DOHH2 (cell line): ENCODE measurements at regions not wholly inside any gene's neighbourhood (a gene's known extent, or its start where the extent isn't known, plus 50 kb on each side); places are given as distances from the start of the nearest gene placed in this dataset.

Experiments
- CTCF ChIP-seq: fragments of 200-600 bp; sonication (generic); IDR thresholded peaks from one replicate; pipeline ENCODE4 v1.5.1; 2014; ENCODE audit warnings: antibody characterized with exemption, mild to moderate bottlenecking, low read depth, low read length; ENCODE audit not compliant: poor library complexity, severe bottlenecking
- EZH2phosphoT487 ChIP-seq: fragments of 200-600 bp; sonication (generic); IDR thresholded peaks from 2 replicates; pipeline ENCODE4 v1.6.1; 2017; ENCODE audit warnings: borderline replicate concordance, mild to moderate bottlenecking, antibody characterized with exemption, low read length, moderate library complexity, mixed read lengths

- no peak for TF ChIP-seq CTCF
- TF ChIP-seq EZH2phosphoT487 = no peak
Measured at GRCh38 chr5:167908606-167909005, 382.8 kb upstream of the WWC1 start.
